Keratinocyte (primary cell): ENCODE measurements at regions not wholly inside any gene's neighbourhood (a gene's known extent, or its start where the extent isn't known, plus 50 kb on each side); places are given as distances from the start of the nearest gene placed in this dataset.

Experiments used
- DNase-seq: peaks from one replicate; pipeline ENCODE4 v3.0.0-alpha.2; 2011; ENCODE audit warnings: low read depth, missing footprints, low spot score
- FAIRE-seq: peaks from 2 replicates; lab custom pipeline; 2011; peaks lifted over from hg19 to GRCh38; lab: Jason Lieb, UNC
- H2AFZ ChIP-seq: 2 replicates; pipeline ENCODE4 v1.6.0; 2012; ENCODE audit warnings: low read length, control low read depth, inconsistent platforms; ENCODE audit not compliant: control insufficient read depth
- H3K27ac ChIP-seq: 2 replicates; pipeline ENCODE4 v1.5.1; 2011; ENCODE audit warnings: low read length; ENCODE audit not compliant: control insufficient read depth, insufficient read depth
- H3K27me3 ChIP-seq: 3 replicates; pipeline ENCODE4 v1.6.0; 2011; ENCODE audit warnings: low read length; ENCODE audit not compliant: control insufficient read depth, insufficient read depth; ENCODE audit errors: extremely low read depth
- H3K36me3 ChIP-seq, 2 experiments: 2 replicates in 1 of 2; 3 replicates in 1 of 2; pipeline ENCODE4 v1.5.1; 2011; ENCODE audit warnings: low read length in 2 of 2, mild to moderate bottlenecking in 1 of 2; ENCODE audit not compliant: control insufficient read depth in 2 of 2, insufficient read depth in 2 of 2; ENCODE audit errors: extremely low read depth in 1 of 2
- H3K4me1 ChIP-seq: 3 replicates; pipeline ENCODE4 v1.5.1; 2011; ENCODE audit warnings: low read length; ENCODE audit not compliant: control insufficient read depth, insufficient read depth; ENCODE audit errors: extremely low read depth
- H3K4me2 ChIP-seq: 3 replicates; pipeline ENCODE4 v1.6.0; 2011; ENCODE audit warnings: low read depth, low read length; ENCODE audit not compliant: control insufficient read depth, insufficient read depth; ENCODE audit errors: extremely low read depth
- H3K4me3 ChIP-seq, 3 experiments: fragments of 200-600 bp in 1 of 3; sonication (generic) in 1 of 3; 2 replicates in 2 of 3; 3 replicates in 1 of 3; pipeline ENCODE4 v1.5.1; 2011 to 2016; ENCODE audit warnings: low read length in 3 of 3, mild to moderate bottlenecking in 3 of 3, control low read depth in 2 of 3, inconsistent platforms in 1 of 3, low read depth in 1 of 3, mixed read lengths in 1 of 3, mixed run types in 1 of 3, moderate library complexity in 1 of 3; ENCODE audit not compliant: control insufficient read depth in 2 of 3, insufficient read depth in 2 of 3; ENCODE audit errors: extremely low read depth in 1 of 3
- H3K79me2 ChIP-seq: 2 replicates; pipeline ENCODE4 v1.6.0; 2012; ENCODE audit warnings: low read length; ENCODE audit not compliant: control insufficient read depth, insufficient read depth
- H3K9ac ChIP-seq: 3 replicates; pipeline ENCODE4 v1.6.0; 2011; ENCODE audit warnings: low read length; ENCODE audit not compliant: control insufficient read depth, insufficient read depth; ENCODE audit errors: extremely low read depth
- H3K9me1 ChIP-seq: 3 replicates; pipeline ENCODE4 v1.6.0; 2011; ENCODE audit warnings: low read length; ENCODE audit not compliant: control insufficient read depth, insufficient read depth; ENCODE audit errors: extremely low read depth
- H3K9me3 ChIP-seq: 2 replicates; pipeline ENCODE4 v1.5.1; 2012; ENCODE audit warnings: low read depth, low read length; ENCODE audit not compliant: control insufficient read depth
- H4K20me1 ChIP-seq: 3 replicates; pipeline ENCODE4 v1.6.0; 2011; ENCODE audit warnings: low read length; ENCODE audit not compliant: control insufficient read depth, insufficient read depth; ENCODE audit errors: extremely low read depth
- CTCF ChIP-seq, 3 experiments: IDR thresholded peaks in 1 of 3; conservative IDR thresholded peaks in 1 of 3; optimal IDR thresholded peaks in 1 of 3; 2 replicates in 2 of 3; 3 replicates in 1 of 3; pipeline versions ENCODE3 to v1.5.1; 2011; ENCODE audit warnings: low read length in 3 of 3, mild to moderate bottlenecking in 3 of 3, moderate library complexity in 2 of 3, control low read depth in 1 of 3, inconsistent platforms in 1 of 3; ENCODE audit not compliant: insufficient read depth in 2 of 3; ENCODE audit errors: extremely low read depth in 1 of 3
- EZH2 ChIP-seq: IDR thresholded peaks from one replicate; pipeline ENCODE4 v1.6.1; 2012; ENCODE audit warnings: inconsistent platforms, mild to moderate bottlenecking, low read length, moderate library complexity
- dilution Hi-C: fragments of 300-500 bp; cut with MboI; formaldehyde crosslinking; loops from one replicate; pipeline ENCODE4 v1.7.0; 2020; ENCODE audit warnings: low sequenced_read_pairs; ENCODE audit not compliant: extremely low pct_ligation_motif_present

GRCh38 chr2:114057638-114058037 lies 167.7 kb downstream of the ACTR3 start:
- Histone ChIP-seq H3K36me3 (no peaks in the 10 kb centered on the region), H3K79me2 (no peaks in the 10 kb centered on the region), H2AFZ (no peak overlapping the region), H3K4me2 (no peak overlapping the region), H3K4me3 (no peak overlapping the region), H3K9ac (no peak overlapping the region), H3K9me1 (no peaks in the 10 kb centered on the region), H3K4me1 (no peaks in the 10 kb centered on the region), H4K20me1 (no peaks in the 10 kb centered on the region), H3K27ac (no peak overlapping the region), H3K9me3 (no peaks in the 10 kb centered on the region), H3K27me3 (no peaks in the 10 kb centered on the region)
- TF ChIP-seq CTCF (optimal IDR thresholded peaks at IDR 0.05 in 1 of 3, IDR thresholded peaks at IDR 0.05 in 1 of 3, conservative IDR thresholded peaks at IDR 0.05 in 1 of 3; ENCODE audit: extremely low read depth in 1 of 3, insufficient read depth in 2 of 3, low read length in 3 of 3) (no peak), EZH2 (no peak)
- DNase-seq, result no peak
- FAIRE-seq, result no peak
- dilution Hi-C loops, result no loop called here

DNA sequence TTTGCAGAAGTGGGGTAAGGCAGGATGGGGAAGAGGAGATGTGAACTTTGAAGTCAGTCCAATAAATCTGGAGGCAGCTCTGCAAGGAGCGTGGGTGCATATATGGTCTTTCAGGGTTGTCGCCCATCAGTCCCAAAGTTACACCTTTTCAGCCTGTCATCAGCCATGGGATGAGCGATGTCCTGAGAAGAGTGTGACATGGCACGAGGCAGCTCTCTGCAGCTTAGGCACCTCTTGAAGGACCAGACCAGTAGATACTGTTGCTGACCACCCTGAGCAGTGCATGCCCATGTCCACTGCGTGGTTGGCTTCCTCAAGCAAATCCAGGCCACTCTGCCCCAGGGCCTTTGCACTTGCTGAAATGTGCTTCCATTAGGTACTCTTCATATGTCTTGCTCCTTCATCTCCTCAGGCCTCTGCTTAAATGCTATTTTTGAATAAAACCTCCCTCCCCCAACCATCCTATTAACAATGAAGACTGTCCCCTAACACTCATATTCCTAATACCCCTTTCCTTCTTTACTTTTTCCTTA lies 171.7 kb downstream of the ACTR3 start:
- Histone ChIP-seq H3K27ac (no peak overlapping the region), H3K27me3 (no peaks in the 10 kb centered on the region), H3K4me3 (no peak overlapping the region), H3K4me1 (no peaks in the 10 kb centered on the region), H3K79me2 (no peaks in the 10 kb centered on the region), H3K9me1 (no peaks in the 10 kb centered on the region), H3K4me2 (no peak overlapping the region), H3K9me3 (no peaks in the 10 kb centered on the region), H3K36me3 (no peaks in the 10 kb centered on the region), H3K9ac (no peak overlapping the region), H2AFZ (no peak overlapping the region), H4K20me1 (no peaks in the 10 kb centered on the region)
- FAIRE-seq (no peak), DNase-seq (no peak)
- TF ChIP-seq CTCF (optimal IDR thresholded peaks at IDR 0.05 in 1 of 3, IDR thresholded peaks at IDR 0.05 in 1 of 3, conservative IDR thresholded peaks at IDR 0.05 in 1 of 3; ENCODE audit: extremely low read depth in 1 of 3, insufficient read depth in 2 of 3, low read length in 3 of 3), result no peak
- no peak for TF ChIP-seq EZH2
- dilution Hi-C loops, result no loop called here
